ENCODE measurements at regions not wholly inside any gene's neighbourhood (a gene's known extent, or its start where the extent isn't known, plus 50 kb on each side); places are given as distances from the start of the nearest gene placed in this dataset.

DNA sequence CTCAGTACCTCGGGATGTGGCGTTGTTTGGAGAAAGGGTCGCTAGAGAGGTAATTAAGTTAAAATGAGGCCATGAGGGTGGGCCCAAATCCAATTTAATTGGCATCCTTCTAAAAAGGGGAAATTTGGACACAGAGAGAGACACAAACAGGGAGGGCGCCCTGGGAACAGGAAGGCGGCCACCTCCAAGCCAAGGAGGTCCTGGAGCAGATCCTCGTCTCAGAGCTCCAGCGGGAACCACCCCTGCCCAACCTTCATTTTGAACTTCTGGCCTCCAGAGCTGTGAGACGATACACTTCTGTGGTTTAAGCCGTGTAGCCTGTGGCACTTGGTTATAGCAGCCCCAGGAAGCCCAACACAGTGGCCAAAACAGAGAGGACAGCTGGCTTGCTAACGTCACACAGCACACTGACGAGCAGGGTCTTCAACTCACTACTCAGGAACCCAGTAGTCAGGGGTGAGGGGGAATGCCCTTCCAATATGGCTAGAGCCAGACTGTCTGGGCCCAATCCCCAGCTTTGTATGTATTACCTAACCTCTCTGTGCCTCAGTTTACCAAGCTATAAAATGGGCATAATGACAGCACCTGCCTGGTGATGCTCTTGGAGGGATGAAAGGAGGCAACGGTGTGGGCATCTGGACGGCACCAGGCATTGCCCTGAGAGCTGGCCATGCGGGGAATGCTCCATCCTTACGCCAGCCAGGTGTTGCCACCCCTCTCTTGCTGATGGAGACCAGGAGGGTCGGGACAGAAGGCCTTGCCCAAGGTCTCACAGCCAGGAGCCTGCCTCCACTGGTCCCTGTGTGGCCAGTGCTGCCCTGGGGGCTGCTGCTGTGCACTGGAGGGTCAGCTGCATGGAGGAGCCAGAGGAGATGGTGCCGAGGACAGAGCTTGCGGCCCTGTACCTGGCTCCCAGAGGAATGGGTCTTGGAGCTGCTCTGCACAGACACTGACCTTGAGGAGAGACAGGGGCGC is 53.3 kb upstream of the LINC01488 start:
- Histone ChIP-seq H3K4me3 (ENCODE audit: low read depth in 1 of 2, low read length in 2 of 2) (no peak overlapping the region), H3K27ac (ENCODE audit: low read depth in 2 of 2, low read length in 1 of 2) (no peak overlapping the region), H3K4me1 (ENCODE audit: control insufficient read depth in 2 of 2, insufficient read depth in 2 of 2, low read length in 1 of 2) (peaks cover 0 to 11% of the 10 kb centered on the region in 2 donors), H3K9me3 (ENCODE audit: control insufficient read depth in 2 of 2, insufficient read depth in 1 of 2, low read depth in 1 of 2, low read length in 1 of 2) (peaks cover 0 to 6% of the 10 kb centered on the region in 2 donors), H3K36me3 (ENCODE audit: control insufficient read depth in 2 of 2, insufficient read depth in 2 of 2, low read length in 1 of 2) (no peaks in the 10 kb centered on the region), H3K27me3 (ENCODE audit: control insufficient read depth in 1 of 2, insufficient read depth in 2 of 2, low read length in 2 of 2) (no peaks in the 10 kb centered on the region)
- WGBS, 2 donors, result 82 to 85% methylated on average over 19 of the region's 19 CpGs

GRCh38 chr11:69429716-69430491 is 51.6 kb upstream of the LINC01488 start:
- 93 to 94% methylated on average over 30 of the region's 30 CpGs for WGBS, 2 donors
- Histone ChIP-seq H3K9me3 (ENCODE audit: control insufficient read depth in 2 of 2, insufficient read depth in 1 of 2, low read depth in 1 of 2, low read length in 1 of 2) (peaks cover 0 to 4% of the 10 kb centered on the region in 2 donors), H3K27ac (ENCODE audit: low read depth in 2 of 2, low read length in 1 of 2) (no peak overlapping the region), H3K4me3 (ENCODE audit: low read depth in 1 of 2, low read length in 2 of 2) (no peak overlapping the region), H3K4me1 (ENCODE audit: control insufficient read depth in 2 of 2, insufficient read depth in 2 of 2, low read length in 1 of 2) (peaks cover 0 to 11% of the 10 kb centered on the region in 2 donors), H3K27me3 (ENCODE audit: control insufficient read depth in 1 of 2, insufficient read depth in 2 of 2, low read length in 2 of 2) (no peaks in the 10 kb centered on the region), H3K36me3 (ENCODE audit: control insufficient read depth in 2 of 2, insufficient read depth in 2 of 2, low read length in 1 of 2) (no peaks in the 10 kb centered on the region)

- Histone ChIP-seq H3K4me3 (ENCODE audit: low read depth in 1 of 2, low read length in 2 of 2) (no peak overlapping the region), H3K9me3 (ENCODE audit: control insufficient read depth in 2 of 2, insufficient read depth in 1 of 2, low read depth in 1 of 2, low read length in 1 of 2) (no peaks in the 10 kb centered on the region), H3K27ac (ENCODE audit: low read depth in 2 of 2, low read length in 1 of 2) (no peak overlapping the region), H3K27me3 (ENCODE audit: control insufficient read depth in 1 of 2, insufficient read depth in 2 of 2, low read length in 2 of 2) (no peaks in the 10 kb centered on the region), H3K36me3 (ENCODE audit: control insufficient read depth in 2 of 2, insufficient read depth in 2 of 2, low read length in 1 of 2) (no peaks in the 10 kb centered on the region), H3K4me1 (ENCODE audit: control insufficient read depth in 2 of 2, insufficient read depth in 2 of 2, low read length in 1 of 2) (peaks cover 0 to 11% of the 10 kb centered on the region in 2 donors)
- WGBS, 2 donors, result 44 to 46% methylated on average over 5 of the region's 5 CpGs
Measured at GRCh38 chr11:69430566-69430965, 50.9 kb upstream of the LINC01488 start.

DNA sequence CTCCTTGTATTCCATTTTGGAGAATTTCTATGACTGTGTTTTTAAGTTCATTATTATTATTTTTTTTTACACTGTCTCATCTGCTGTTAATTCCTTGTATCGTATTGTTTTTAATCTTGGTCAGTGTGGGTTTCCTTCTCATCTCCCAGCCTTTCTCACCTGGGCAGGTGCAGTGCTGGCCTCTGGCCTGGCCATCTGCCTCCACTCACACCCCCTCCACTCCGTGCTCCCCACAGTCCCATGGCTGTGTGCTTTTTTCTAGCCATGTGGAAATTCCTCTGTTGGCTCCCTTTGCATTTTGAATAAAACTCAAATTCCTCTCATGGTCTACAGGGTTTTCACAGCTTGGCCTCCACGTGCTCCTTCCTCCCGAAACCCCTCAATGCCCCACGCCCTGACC is 50.3 kb upstream of the LINC01488 start:
- H3K27ac ChIP-seq (ENCODE audit: low read depth in 2 of 2, low read length in 1 of 2), result no peak overlapping the region
- peaks cover 0 to 11% of the 10 kb centered on the region in 2 donors for H3K4me1 ChIP-seq (ENCODE audit: control insufficient read depth in 2 of 2, insufficient read depth in 2 of 2, low read length in 1 of 2)
- no peaks in the 10 kb centered on the region for H3K36me3 ChIP-seq (ENCODE audit: control insufficient read depth in 2 of 2, insufficient read depth in 2 of 2, low read length in 1 of 2)
- no peak overlapping the region for H3K4me3 ChIP-seq (ENCODE audit: low read depth in 1 of 2, low read length in 2 of 2)
- H3K9me3 ChIP-seq (ENCODE audit: control insufficient read depth in 2 of 2, insufficient read depth in 1 of 2, low read depth in 1 of 2, low read length in 1 of 2), result no peaks in the 10 kb centered on the region
- WGBS, 2 donors, result 74 to 75% methylated on average over 5 of the region's 5 CpGs
- H3K27me3 ChIP-seq (ENCODE audit: control insufficient read depth in 1 of 2, insufficient read depth in 2 of 2, low read length in 2 of 2), result no peaks in the 10 kb centered on the region

Data from esophagus (tissue), 2 donors.